ENCODE measurements at regions not wholly inside any gene's neighbourhood (a gene's known extent, or its start where the extent isn't known, plus 50 kb on each side); places are given as distances from the start of the nearest gene placed in this dataset.

DNA sequence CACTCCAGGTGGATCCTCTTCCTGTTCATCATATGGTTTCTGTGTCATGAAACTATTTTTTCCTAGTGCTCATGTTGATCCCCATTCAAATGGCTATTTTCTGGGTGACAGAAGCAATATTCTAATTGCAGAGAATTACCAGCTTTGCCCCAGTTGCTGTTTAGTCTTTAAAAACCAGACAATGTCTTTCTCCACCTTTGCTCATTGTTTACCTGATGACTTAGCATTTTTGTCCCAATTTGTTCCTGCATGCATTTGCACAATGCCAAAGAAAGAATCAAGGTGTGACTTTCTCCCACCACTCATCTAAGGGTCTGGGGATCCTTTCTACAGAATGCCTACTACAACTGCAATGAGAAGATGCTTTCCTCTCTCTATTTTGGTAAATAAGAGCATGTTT, 439.9 kb upstream of the MAF start:
- in situ Hi-C loops (cut with HindIII; ENCODE audit: low sequenced_read_pairs) = no loop called here
- TF ChIP-seq, protein P1, sequence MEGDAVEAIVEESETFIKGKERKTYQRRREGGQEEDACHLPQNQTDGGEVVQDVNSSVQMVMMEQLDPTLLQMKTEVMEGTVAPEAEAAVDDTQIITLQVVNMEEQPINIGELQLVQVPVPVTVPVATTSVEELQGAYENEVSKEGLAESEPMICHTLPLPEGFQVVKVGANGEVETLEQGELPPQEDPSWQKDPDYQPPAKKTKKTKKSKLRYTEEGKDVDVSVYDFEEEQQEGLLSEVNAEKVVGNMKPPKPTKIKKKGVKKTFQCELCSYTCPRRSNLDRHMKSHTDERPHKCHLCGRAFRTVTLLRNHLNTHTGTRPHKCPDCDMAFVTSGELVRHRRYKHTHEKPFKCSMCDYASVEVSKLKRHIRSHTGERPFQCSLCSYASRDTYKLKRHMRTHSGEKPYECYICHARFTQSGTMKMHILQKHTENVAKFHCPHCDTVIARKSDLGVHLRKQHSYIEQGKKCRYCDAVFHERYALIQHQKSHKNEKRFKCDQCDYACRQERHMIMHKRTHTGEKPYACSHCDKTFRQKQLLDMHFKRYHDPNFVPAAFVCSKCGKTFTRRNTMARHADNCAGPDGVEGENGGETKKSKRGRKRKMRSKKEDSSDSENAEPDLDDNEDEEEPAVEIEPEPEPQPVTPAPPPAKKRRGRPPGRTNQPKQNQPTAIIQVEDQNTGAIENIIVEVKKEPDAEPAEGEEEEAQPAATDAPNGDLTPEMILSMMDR (IDR thresholded peaks at IDR 0.05; ENCODE audit: low read depth, low read length) = no peak
- H3K4me3 ChIP-seq (ENCODE audit: low read depth, low read length) = no peak overlapping the region
- no peak for DNase-seq (ENCODE audit: low read depth, low spot score)

DNA sequence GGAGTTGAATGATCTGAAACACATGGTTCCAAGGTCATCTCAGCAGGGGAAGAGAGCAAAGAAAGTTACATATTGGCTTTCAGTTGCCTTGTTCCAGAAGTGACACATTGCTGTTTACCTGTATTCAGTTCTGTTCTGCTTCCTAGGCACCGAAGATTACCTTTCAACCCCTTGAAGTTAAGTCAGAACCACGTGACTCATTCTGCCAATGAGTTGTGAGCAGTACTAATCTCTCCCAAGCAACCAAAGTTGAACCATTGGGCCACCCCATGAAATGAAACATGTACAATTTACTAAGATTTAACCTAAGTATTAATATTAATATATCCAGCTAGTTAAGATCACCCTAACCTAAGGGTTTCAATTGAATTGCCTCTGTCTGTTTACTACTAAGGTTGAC, 439.2 kb upstream of the MAF start:
- H3K4me3 ChIP-seq (ENCODE audit: low read depth, low read length) = no peak overlapping the region
- TF ChIP-seq, protein P1 (IDR thresholded peaks at IDR 0.05; ENCODE audit: low read depth, low read length) = no peak
- in situ Hi-C loops (cut with HindIII; ENCODE audit: low sequenced_read_pairs) = no loop called here
- DNase-seq (ENCODE audit: low read depth, low spot score) = no peak

DNA sequence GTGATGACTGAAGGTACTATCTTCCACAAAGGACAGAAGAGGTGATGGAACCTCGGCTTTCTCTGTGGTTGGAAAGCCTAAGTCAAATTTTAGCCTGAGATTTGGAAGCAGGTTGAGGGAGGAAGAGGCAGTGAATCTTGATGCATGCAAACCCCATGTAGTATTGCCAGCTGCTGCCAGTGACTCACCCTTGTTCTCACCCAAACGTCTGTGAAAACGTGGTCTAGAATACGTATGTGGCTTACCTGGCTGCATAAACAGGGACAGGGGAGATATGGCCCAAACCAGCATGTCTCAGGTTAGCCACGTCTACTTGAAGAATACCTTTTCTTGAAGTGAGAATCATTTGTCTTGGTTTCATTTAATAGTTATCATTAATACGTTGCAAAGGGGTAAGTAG, 438.0 kb upstream of the MAF start:
- in situ Hi-C loops (cut with HindIII; ENCODE audit: low sequenced_read_pairs) = no loop called here
- no peak overlapping the region for H3K4me3 ChIP-seq (ENCODE audit: low read depth, low read length)
- no peak for DNase-seq (ENCODE audit: low read depth, low spot score)
- TF ChIP-seq, protein P1 (IDR thresholded peaks at IDR 0.05; ENCODE audit: low read depth, low read length) = no peak

DNA sequence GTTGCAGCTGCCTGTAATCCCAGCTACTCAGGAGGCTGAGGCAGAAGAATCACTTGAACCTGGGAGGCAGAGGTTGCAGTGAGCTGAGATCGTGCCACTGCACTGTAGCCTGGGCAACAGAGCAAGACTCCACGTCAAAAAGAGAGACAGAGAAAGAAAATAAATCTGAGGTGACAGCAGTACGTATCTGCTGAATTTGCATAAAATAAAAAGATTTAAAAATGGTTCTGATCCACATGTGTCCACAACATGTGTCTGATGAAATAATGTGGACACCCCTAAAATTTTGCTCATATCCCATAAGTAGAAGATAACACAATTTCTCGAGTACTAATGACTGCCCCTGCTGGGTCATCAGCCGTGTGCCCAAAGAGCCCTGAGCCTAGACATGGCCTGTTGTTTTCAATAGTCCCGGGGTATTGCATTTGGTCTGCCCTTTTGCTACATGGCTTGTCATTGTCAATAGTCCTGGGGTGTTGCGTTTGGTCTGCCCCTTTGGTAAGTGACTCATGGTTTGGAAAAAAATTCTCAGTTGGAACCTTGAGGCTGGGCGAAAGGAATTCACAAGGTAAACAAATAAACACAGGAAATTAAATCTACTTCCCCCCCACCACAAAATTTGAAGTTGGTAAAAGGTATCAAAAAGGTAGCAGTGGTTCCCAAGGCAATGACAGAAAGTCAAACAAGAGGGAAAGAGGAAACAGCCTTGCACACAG, 434.6 kb upstream of the MAF start:
- in situ Hi-C loops (cut with HindIII; ENCODE audit: low sequenced_read_pairs) = no loop called here
- DNase-seq (ENCODE audit: low read depth, low spot score) = peak; percentile 22
- TF ChIP-seq, protein P1 (IDR thresholded peaks at IDR 0.05; ENCODE audit: low read depth, low read length) = no peak
- no peak overlapping the region for H3K4me3 ChIP-seq (ENCODE audit: low read depth, low read length)

DNA sequence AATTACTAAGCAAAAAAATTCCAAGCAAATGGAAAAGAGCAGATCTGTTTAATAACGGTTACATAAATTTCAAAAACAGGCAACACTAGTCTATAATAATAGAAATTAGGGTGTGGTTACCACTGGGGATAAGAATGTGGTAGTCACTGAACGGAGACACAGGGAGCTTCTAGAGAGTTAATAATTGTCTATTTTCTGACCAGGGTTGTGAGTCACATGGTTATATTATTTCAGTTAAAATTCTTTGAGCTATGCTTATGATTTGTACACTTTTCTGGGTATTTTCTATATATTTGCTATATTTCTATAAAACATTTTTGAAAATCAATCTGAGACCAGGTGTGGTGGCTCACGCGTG, 433.9 kb upstream of the MAF start:
- H3K4me3 ChIP-seq (ENCODE audit: low read depth, low read length) = no peak overlapping the region
- in situ Hi-C loops (cut with HindIII; ENCODE audit: low sequenced_read_pairs) = no loop called here
- TF ChIP-seq, protein P1 (IDR thresholded peaks at IDR 0.05; ENCODE audit: low read depth, low read length) = no peak
- DNase-seq (ENCODE audit: low read depth, low spot score) = no peak

DNA sequence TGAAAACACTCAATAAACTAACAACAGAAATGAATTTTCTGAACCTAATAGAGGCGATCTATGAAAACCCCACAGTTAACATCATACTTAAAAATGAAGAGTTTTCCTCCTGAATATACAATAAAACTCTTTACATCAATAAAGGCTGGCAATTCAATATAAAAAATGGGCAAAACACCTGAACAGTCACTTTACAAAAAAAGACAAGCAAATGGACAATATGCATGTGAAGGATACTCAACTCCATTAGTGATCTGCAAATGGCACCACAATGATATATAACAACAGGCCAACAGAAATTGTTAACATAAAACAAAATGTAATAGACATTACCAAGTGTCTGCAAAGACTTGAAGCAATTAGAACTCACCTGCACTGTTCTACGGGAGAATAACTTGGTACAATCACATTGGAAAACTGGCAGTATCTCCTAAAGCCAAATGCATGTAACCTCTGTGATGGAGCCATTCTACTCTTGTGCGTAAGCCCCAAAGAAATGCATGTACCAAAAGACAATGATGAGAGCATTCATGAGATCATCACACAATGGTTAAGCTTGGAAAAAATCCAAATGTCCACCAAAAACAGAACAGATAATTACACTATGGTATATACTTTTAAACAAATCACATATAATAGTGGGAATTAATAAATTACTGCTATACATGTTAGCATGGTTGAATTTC, 433.4 kb upstream of the MAF start:
- H3K4me3 ChIP-seq (ENCODE audit: low read depth, low read length) = no peak overlapping the region
- DNase-seq (ENCODE audit: low read depth, low spot score) = no peak
- in situ Hi-C loops (cut with HindIII; ENCODE audit: low sequenced_read_pairs) = no loop called here
- TF ChIP-seq, protein P1 (IDR thresholded peaks at IDR 0.05; ENCODE audit: low read depth, low read length) = no peak
